Hematopoietic multipotent progenitor cell treated with erythropoietin and hydrocortisone succinate and interleukin-3 and kit ligand, for 6 days (in vitro differentiated cells): ENCODE measurements at regions not wholly inside any gene's neighbourhood (a gene's known extent, or its start where the extent isn't known, plus 50 kb on each side); places are given as distances from the start of the nearest gene placed in this dataset.
"Not testable (repeated sequence)": the region's sequence is repeated elsewhere in the genome, so short reads cannot be mapped to it uniquely, and the experiment has no call there.

Experiments
- DNase-seq: peaks from one replicate; pipeline ENCODE4 v3.0.0-alpha.2; 2015

DNA sequence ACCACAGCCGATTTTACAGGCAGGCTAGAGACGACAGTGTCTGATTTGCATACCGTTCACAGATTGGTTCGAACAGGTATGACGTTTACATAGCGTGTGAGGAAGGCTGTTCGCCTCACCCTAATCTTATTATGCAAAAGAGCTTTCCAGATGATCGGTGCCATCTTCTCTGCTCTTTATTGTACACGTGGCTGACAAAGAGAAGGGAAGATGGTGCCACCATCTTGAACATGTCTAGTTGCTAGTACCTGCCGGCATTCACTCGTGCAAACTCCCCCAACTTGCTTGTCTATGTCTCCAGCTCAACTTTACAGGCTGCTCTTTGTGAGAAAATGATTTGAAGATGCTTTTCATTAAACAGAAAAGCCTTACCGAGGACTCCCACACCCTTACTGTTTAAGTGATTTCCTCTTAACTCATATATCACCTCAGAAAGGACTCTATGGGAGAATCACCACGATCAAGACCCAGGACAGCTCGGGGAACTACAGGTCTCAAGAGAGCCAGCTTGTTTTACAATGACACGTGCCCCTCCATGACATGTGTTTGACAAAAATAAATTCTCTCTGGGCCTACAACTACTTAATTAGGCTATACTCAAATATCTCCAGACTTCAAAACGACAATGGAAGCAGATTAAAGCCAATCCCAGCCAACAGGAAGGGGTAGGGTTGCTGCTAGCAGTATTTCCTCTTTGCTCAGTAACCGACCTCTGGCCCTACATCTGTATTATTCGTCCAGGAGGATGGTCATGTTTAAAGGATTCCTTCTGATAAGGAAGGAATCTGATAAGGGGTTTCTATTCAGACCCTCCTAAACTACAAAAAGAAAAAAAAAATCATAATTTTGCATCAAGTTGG, 480.6 kb downstream of the TMEM114 start:
- no peak for DNase-seq

DNA sequence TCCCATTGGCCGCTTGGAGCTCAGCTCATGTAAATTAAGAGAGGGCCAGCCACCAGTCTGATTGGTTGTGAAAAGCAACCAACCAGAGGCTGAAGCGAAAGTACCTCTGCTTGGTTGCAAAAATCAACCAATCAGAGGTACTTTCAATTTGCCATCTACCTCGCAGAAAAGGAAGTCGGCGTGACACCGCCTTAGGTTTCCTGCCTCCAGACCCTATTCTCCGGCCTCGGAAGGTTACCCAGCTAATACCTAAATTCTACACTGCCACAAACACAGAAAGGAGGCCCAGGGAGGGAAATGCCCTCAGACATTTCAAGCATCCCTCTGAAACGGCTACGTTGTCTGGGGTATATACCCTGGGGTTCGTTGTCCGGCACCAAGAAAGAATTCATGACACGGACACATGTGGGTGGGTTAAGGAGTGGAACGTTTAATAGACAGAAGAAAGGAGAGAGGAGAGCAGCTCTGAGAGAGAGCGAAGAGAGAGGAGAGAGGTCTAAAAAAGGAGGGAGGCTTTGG, 481.3 kb downstream of the TMEM114 start:
- no peak for DNase-seq

GRCh38 chr16:8107296-8107695, 483.0 kb downstream of the TMEM114 start:
- no peak for DNase-seq

DNA sequence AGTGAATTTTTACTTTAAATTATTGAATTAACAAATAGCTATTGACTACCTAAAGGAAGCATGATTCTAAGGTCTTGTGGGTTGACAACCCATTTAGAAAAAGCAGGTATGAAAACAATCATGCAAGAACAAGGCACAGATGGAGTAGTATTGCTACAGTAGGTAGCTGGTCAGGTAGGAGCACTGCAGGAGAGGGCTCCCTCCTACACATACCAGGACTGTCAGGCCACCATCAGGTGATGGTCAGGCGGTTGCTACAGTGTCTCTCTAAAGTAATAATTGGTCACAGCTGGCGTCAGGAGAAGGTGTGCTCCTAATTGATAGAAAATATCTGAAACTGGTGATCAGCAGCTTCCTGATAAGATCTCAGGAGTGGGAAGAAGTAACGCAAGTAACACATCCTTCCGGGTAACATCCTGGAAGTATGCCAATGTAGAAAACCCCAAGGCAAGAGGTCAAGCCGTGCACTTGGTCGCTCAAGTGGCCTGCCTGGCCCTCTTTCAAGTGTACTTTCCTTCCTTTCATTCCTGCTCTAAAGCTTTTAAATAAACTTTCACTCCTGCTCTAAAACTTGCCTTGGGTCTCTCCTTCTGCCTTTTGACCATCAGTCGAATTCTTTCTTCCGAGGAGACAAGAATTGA, 486.5 kb downstream of the TMEM114 start:
- DNase-seq, result no peak

- DNase-seq, result no peak
These were observed 490.7 kb downstream of the TMEM114 start for GRCh38 chr16:8099586-8099985.

DNA sequence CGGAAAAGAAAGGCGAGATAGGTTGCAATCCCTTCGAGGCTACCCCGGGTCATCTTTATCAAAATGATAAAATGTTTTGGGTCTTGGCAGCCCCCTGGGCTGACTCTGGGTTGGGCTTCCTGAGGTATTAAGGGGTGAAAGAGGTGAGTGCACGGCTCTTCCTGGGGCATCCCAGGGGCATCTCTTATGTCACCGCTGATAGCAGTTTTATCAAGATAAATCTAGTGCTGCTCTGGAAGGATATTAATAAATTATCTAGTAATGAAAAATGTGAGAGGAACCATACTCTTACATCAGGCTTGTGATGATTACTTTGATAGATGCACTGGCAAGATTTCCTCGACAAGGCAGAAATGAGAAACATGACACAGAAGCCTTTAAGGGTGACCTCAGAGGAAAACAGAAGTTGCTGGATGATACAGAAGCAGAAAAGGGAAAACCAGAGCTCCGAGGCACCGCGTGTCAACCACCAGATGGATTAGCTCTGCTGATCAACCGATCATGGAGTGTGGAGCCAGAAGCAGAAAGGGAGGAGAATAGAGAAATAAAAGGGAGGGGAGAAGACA, 491.3 kb downstream of the TMEM114 start:
- DNase-seq, result no peak

GRCh38 chr16:8096211-8096610, 494.1 kb downstream of the TMEM114 start:
- no peak for DNase-seq

DNA sequence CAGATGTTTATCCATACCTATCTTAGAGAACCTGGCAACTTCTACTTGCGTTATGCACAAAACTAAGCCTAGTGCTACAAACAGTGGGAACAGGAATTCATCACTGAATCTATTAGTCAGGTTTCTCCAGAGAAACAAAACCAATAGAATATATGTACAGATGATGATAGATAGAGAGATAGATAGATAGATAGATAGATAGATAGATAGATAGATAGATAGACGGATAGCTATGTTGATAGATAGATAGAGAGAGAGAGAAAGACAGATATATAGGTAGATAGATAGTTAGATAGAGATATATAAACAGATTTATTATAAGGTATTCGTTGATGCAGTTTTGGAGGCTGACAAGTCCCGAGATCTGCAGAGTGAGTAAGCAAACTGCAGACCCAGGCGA, 495.6 kb downstream of the TMEM114 start:
- no peak for DNase-seq

DNA sequence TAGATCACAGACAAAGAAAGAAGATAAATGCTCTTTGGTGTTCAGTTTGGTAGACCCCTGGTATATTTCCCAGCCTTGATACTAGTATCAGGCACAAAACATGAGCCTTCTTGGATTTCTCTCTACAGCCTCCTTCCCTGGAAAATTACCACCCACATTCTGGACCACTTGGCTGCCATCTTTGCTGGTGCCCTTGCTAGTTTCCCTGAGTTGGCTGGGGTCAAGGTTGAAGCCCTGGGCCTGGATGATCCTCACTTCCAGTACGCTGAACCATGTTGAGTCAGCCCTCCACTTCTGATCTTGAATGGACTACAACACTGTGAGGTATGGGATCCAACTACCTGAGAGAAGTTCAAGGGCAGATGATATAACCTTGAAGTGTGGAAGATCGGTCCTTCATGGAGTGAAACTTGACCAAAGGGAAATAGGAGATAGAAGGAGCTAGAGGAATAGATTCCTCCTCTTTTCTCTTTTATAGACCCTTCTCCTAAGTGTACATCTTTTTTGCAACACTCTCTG, 501.4 kb downstream of the TMEM114 start:
- no peak for DNase-seq

DNA sequence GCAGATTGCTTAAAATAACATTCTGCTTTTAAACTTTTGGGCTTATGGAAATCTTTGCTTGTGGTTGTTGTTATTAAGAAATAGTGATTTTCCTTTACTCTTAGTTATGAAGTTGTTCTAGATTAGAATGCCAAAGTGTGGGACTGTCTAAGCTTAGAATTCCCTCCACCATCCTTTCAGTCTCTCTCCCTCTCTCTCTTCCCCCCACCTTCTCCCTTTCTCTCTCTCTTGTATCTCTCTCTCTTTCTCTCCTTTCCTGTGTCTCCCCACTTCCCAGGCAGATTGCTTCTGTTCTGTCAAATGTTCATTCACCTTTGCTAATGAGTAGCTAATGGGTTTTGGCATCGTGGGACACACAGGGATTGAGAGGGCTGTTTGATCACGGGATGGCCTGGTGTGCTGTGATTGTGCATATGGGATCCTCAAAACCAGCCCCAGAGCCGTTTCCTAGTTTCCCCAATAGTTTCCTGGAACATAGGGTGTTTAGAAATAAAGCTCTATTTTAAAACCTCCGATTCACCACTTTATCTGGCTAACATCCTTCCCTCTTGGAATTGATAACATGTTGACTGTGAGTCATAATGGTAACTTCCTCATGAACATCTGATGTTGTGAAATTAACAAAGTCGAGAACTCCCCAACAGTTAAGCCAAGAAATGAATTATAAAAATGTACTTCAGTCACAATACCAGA, 502.6 kb downstream of the TMEM114 start:
- DNase-seq, result peak; percentile 1

DNA sequence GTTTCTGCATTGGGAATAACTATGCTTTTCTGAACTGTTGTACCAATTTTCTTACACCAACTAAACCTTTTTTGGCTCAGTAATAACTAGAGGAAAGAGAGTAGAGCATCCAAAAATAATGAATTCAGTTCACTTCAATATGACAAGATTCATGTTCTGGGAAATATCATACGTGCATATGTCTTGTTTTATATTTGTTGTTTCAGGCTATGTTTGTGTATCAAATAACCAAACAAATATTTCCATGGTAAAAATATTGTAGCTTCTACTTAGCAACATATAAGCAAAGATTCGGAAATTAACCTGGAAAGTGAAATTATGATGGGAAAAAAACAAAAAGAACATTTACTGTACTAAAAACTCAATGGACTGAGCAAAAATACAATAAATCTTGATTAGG, 503.2 kb downstream of the TMEM114 start:
- DNase-seq, result no peak

GRCh38 chr16:8084882-8085281, 505.4 kb downstream of the TMEM114 start:
- no peak for DNase-seq

- no peak for DNase-seq
These were observed 506.0 kb downstream of the TMEM114 start for GRCh38 chr16:8084302-8084701.

- DNase-seq, result no peak
These were observed 506.8 kb downstream of the TMEM114 start for GRCh38 chr16:8083560-8083959.

DNA sequence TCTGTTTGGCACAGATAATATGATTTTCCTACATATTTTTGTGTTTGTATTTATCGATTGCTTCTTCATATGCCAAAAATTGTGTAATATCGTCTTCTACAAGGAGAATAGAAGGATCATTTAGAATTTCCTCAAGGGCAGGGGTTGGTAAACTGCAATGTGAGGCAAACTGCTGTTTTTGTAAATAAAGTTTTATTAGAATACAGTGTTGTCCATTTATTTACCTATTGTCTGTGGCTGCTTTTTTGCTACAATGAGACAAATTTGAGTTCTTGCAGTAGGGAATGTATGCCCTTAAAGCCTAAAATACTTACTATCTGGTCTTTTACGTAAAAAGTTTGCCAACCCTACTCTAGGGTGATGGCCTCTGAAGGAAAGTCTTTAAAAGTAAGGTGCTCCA, 509.5 kb downstream of the TMEM114 start:
- DNase-seq, result no peak

DNA sequence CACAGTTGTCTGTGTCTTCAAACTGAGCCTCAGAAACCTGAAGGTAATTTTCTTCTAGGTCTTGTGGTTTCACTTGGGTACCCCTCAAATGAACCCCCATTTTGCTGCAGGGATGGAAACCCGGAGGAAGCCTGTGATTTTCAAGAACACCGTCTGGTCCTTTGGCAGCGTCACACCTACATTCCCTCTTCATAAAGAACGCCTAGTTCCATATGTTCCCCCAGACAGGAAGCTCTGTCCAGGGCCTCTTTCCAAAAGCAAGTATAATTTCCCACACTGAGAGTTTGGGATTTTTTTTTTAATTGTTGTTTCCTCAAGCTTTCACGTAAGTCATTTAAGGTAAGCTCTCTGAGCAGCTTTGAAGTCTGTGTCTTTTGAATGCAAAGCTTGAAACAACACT, 515.0 kb downstream of the TMEM114 start:
- no peak for DNase-seq

- DNase-seq, result no peak
These were observed 519.8 kb downstream of the TMEM114 start for GRCh38 chr16:8070506-8070905.

DNA sequence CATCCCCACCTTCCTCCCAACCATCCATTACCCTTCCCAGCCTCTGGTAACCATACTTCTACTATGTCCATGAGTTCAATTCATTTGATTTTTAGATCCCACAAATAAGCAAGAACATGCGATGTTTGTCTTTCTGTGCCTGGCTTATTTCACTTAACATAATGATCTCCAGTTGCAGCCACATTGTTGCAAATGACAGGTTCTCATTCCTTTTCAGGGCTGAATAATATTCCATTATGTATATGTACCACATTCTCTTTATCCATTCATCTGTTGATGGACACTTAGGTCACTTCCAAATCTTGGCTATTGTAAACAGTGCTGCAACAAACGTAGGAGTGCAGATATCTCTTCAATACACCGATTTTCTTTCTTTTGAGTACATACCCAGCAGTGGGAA, 522.1 kb downstream of the TMEM114 start:
- not testable (repeated sequence) for DNase-seq

GRCh38 chr16:8063159-8063558, 527.2 kb downstream of the TMEM114 start:
- DNase-seq, result no peak

GRCh38 chr16:8062677-8063076, 527.6 kb downstream of the TMEM114 start:
- DNase-seq, result no peak

- DNase-seq, result no peak
These were observed 534.5 kb downstream of the TMEM114 start for GRCh38 chr16:8055761-8056160.

GRCh38 chr16:8053437-8053836, 536.9 kb downstream of the TMEM114 start:
- DNase-seq, result no peak

DNA sequence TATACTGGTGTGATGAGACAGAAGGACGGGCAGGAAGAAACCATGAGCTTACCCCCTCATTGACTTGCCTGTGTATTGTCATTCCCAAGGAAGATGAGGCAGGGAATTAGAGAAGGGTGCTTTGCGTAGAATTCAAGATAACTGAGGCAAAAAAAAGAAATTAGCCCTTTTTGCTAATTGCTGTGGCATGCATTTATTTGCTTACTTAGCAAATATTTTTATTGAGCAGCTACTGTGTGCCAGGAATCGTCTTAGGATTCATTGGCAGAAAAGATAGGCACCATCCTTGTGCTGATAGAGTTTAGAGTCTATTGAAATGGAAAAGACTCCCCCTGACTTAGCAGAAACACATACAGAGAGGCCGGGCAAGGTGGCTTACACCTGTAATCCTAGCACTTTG, 541.9 kb downstream of the TMEM114 start:
- no peak for DNase-seq
